Activated T-cell treated with anti-CD3 and anti-CD28 coated beads, Interleukin-2, amount 50 U/mL, for 4 hours (primary cell): ENCODE measurements at regions not wholly inside any gene's neighbourhood (a gene's known extent, or its start where the extent isn't known, plus 50 kb on each side); places are given as distances from the start of the nearest gene placed in this dataset.

ENCODE experiments used
- ATAC-seq, 2 donors: fragments of 200-7000 bp; cut with Tn5 transposase; one replicate each; pipeline ENCODE4 v1.10.0; 2021
- DNase-seq: peaks from one replicate; pipeline ENCODE4 v3.0.0-alpha.2; 2020
- H3K27me3 Mint-ChIP-seq: one replicate; pipeline ENCODE4 v1.8.0; 2021; ENCODE audit warnings: low read depth, mixed read lengths
- H3K36me3 Mint-ChIP-seq: one replicate; pipeline ENCODE4 v1.8.0; 2022; ENCODE audit warnings: mixed read lengths; ENCODE audit not compliant: insufficient read depth
- H3K4me1 Mint-ChIP-seq: one replicate; pipeline ENCODE4 v1.8.0; 2021; ENCODE audit warnings: low read depth, mixed read lengths
- H3K4me3 Mint-ChIP-seq: one replicate; pipeline ENCODE4 v1.8.0; 2021; ENCODE audit warnings: mild to moderate bottlenecking, moderate library complexity, mixed read lengths
- H3K9me3 Mint-ChIP-seq: one replicate; pipeline ENCODE4 v1.8.0; 2021; ENCODE audit warnings: mixed read lengths

DNA sequence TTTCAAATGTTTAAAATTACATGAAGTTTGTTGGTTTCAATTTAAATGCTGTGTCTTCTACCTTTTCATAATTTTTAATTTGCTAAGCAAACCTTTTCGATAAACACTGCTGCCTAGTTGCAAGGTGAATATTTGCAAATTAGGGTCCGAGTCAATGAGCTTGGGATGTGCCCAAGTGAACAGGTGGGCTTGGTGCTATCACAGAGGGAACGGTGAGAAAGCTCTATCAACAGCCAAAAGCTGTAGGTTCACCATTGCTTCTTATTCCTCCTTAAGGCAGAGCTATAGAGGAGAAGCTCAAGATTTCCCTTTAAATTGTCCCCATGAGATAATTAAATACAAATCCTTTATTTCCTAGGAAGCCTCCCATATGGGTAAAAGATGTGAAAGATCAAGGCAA, 245.3 kb upstream of the CELF2 start:
- no peak for DNase-seq
- Mint-ChIP-seq H3K4me1 (no peaks in the 10 kb centered on the region), H3K27me3 (peaks cover 2% of the 10 kb centered on the region), H3K9me3 (no peaks in the 10 kb centered on the region), H3K4me3 (no peak overlapping the region), H3K36me3 (no peaks in the 10 kb centered on the region)
- no peak for ATAC-seq

DNA sequence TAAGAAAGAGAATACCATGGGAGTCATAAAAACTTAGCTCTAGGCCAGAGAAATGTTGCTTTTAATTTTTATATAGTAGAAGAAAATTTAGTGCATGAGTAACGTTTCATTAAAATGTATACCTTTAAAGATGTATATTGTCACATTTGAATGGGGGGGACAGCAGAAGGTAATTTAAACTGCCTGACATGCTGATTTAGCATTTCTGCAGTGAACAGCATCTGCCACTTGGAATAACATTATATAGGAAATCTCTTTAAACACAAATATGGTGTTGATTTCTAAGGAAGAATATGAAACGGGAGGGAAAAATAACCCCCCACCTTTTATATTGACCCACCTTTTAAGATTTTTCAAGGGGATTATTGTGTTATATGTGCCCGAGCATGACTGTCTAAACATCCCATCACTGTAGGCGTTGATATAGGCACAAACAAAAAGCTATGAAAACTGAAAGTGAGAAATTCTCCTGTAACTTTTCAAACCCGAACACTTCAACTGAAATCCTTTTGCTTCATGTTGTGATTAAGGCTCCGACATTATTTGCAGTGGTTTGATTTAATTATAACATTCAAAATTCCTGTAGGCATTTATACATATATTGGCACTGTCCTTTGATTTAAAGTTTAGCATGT, 244.7 kb upstream of the CELF2 start:
- Mint-ChIP-seq H3K27me3 (peaks cover 3% of the 10 kb centered on the region), H3K36me3 (no peaks in the 10 kb centered on the region)
- no peak for DNase-seq

GRCh38 chr10:10774416-10774815, 243.3 kb upstream of the CELF2 start:
- Mint-ChIP-seq H3K4me3 (no peak overlapping the region), H3K9me3 (no peaks in the 10 kb centered on the region), H3K4me1 (no peaks in the 10 kb centered on the region), H3K27me3 (peaks cover 3% of the 10 kb centered on the region), H3K36me3 (no peaks in the 10 kb centered on the region)
- DNase-seq (no peak), ATAC-seq (no peak)

More for the DNA sequence above, 244.7 kb upstream of the CELF2 start:
- Mint-ChIP-seq H3K9me3 (no peaks in the 10 kb centered on the region), H3K4me3 (no peak overlapping the region), H3K4me1 (no peaks in the 10 kb centered on the region)
- no peak for ATAC-seq

GRCh38 chr10:10776363-10776762, 241.3 kb upstream of the CELF2 start:
- no peaks in the 10 kb centered on the region for H3K4me1 Mint-ChIP-seq
- H3K9me3 Mint-ChIP-seq, result no peaks in the 10 kb centered on the region
- DNase-seq (no peak), ATAC-seq (no peak)
- H3K27me3 Mint-ChIP-seq, result peaks cover 3% of the 10 kb centered on the region
- no peak overlapping the region for H3K4me3 Mint-ChIP-seq
- no peaks in the 10 kb centered on the region for H3K36me3 Mint-ChIP-seq

DNA sequence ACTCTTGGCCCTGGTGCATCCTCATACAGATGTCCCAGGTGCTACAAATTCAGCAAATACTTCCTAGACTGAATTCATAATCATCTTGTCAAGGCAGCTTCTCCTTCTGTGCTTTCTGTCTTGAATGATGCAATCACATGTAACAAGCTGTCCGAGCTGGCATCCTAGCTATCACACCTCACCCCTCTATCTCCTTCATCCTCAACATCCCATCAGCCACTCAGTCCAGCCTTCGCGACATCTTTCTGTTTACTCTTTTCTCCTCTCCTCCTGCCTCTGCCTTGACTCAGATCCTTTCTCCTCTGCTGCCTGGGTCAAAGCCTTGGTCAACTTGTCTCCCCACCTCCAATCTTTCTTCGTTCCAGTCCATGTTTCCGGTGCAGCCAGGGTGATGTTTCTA, 240.4 kb upstream of the CELF2 start:
- Mint-ChIP-seq H3K4me3 (no peak overlapping the region), H3K4me1 (no peaks in the 10 kb centered on the region), H3K27me3 (peaks cover 3% of the 10 kb centered on the region), H3K9me3 (no peaks in the 10 kb centered on the region), H3K36me3 (no peaks in the 10 kb centered on the region)
- DNase-seq, result no peak
- ATAC-seq, result no peak

DNA sequence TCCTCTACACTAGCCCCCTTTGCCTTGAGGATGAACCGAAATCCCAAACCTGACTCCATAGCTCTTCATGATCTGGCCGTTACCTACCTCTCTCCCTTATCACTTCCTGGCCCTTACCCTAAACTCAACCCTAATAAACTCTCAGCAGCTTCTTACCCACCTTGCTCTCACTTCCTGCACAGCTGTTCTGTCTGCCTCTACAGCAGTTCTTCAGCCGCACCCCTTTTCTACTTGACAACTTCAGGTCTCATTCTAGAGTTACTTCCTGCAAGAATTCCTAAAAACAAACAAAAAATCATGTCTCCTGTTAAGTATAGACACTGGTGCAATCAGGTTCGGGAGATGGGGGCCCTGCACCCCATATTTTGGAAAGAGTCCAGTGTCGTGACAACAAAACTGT, 239.9 kb upstream of the CELF2 start:
- ATAC-seq (no peak), DNase-seq (no peak)
- no peaks in the 10 kb centered on the region for H3K4me1 Mint-ChIP-seq
- no peaks in the 10 kb centered on the region for H3K9me3 Mint-ChIP-seq
- H3K36me3 Mint-ChIP-seq, result no peaks in the 10 kb centered on the region
- peaks cover 5% of the 10 kb centered on the region for H3K27me3 Mint-ChIP-seq
- H3K4me3 Mint-ChIP-seq, result no peak overlapping the region

DNA sequence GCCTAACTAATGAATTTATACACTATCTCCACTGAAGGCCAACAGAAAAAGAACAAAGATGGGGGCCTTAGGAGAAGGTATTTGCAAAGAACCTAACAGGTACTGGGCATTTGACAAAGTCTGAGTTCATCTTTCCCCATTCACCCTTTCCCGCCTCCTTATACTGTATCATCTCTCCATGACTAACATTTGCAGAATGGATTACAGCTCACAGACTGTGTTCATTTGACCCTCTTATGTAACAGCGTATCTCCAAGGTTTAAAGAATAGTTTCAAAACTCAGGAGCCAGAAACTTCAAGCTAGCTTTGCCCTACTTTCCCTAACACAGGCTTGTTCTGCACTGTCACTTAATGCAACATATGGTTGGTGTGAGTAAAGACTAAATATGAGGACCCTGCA, 238.7 kb upstream of the CELF2 start:
- Mint-ChIP-seq H3K9me3 (no peaks in the 10 kb centered on the region), H3K36me3 (no peaks in the 10 kb centered on the region)
- ATAC-seq, result no peak

GRCh38 chr10:10779511-10779910, 238.2 kb upstream of the CELF2 start:
- no peak for ATAC-seq
- H3K9me3 Mint-ChIP-seq, result no peaks in the 10 kb centered on the region
- no peaks in the 10 kb centered on the region for H3K36me3 Mint-ChIP-seq
- no peak for DNase-seq
- peaks cover 15% of the 10 kb centered on the region for H3K27me3 Mint-ChIP-seq
- no peak overlapping the region for H3K4me3 Mint-ChIP-seq
- H3K4me1 Mint-ChIP-seq, result no peaks in the 10 kb centered on the region

More for the DNA sequence above, 238.7 kb upstream of the CELF2 start:
- no peaks in the 10 kb centered on the region for H3K4me1 Mint-ChIP-seq
- peaks cover 14% of the 10 kb centered on the region for H3K27me3 Mint-ChIP-seq
- no peak overlapping the region for H3K4me3 Mint-ChIP-seq
- no peak for DNase-seq

DNA sequence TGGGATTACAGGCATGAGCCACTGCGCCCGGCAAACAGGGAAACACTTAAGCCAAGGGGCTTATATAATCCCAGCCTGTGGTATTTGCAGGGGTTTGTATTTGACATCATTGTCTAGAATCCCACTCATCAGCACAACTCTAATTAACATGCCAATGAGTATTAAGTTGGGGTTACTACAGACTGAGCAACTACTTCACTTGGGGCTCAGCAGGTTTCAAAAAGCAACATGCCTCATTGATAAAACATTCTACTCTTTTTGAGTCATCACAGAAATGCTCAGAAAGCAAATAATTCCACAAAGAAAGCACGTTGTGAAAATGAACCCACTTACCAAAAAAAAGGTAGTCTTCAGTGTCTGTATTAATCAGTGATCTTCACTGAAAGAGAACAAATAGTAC, 236.9 kb upstream of the CELF2 start:
- Mint-ChIP-seq H3K36me3 (no peaks in the 10 kb centered on the region), H3K4me3 (no peak overlapping the region), H3K27me3 (peaks cover 18% of the 10 kb centered on the region), H3K4me1 (no peaks in the 10 kb centered on the region), H3K9me3 (no peaks in the 10 kb centered on the region)
- no peak for ATAC-seq
- DNase-seq, result no peak

GRCh38 chr10:10782603-10783002, 235.1 kb upstream of the CELF2 start:
- DNase-seq (no peak), ATAC-seq (no peak)
- no peak overlapping the region for H3K4me3 Mint-ChIP-seq
- H3K36me3 Mint-ChIP-seq, result no peaks in the 10 kb centered on the region
- no peaks in the 10 kb centered on the region for H3K9me3 Mint-ChIP-seq
- H3K4me1 Mint-ChIP-seq, result peaks cover 4% of the 10 kb centered on the region
- peaks cover 15% of the 10 kb centered on the region for H3K27me3 Mint-ChIP-seq

DNA sequence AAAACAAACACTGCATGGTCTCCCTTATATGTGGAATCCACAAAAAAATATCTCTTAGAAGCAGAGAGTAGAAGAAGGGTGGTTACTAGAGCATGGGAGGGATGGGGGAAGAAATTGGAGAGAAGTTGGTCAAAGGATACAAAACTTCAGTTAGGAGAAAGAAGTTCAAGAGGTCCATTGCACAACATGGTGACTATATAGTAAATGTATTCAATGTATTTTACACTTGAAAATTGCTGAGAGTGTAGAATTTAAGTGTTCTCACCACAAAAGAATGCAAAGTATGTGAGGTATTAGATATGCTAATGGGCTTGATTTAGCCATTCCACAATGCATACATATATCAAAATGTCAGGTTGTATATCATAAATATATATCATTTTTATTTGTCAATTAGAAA, 232.0 kb upstream of the CELF2 start:
- peaks cover 15% of the 10 kb centered on the region for H3K27me3 Mint-ChIP-seq

DNA sequence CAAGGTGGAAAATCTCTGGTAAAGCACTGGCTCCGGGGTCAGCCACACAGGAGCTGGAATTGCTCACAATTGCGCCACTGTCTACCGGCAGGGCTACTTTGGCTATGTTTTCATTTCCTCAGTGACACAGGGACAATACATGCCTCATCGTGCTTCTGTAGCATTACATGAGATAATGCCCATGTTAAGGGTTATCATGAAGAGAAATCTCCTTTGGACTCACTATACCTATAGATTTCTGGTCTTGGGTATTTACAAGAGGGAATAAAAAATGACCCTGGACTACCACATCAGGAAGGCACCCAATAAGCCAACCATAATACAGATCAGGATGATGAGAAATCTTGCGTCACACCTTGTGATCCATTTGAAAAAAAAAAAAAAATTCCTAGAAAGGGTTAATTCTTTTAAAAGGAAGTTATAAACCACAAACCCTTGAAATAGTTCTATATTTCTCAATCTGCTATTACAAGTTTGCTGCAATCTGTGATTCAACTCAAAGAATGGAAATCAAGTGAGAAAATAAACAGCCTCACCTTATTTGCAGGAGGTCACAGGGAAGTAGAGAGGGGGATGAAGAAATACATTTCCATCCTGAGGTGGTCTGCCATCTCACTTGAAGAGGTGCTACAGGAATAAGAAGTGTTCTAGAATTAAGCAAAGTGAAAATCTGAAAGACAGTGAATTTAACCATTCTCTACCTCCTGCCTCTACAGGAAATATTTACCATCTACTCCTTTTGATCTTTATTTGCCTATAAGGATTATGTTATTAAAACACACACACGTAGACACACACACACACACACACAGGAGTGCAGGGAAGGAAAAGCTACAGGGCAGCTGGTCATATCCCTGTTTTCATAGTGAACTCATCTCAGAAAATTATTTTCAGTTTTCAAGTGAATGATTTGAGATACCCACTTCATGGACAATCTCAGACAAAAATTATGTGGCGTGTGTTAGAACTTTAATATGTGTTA, 231.3 kb upstream of the CELF2 start:
- no peak for DNase-seq
- no peak overlapping the region for H3K4me3 Mint-ChIP-seq
- no peak for ATAC-seq
- H3K36me3 Mint-ChIP-seq, result no peaks in the 10 kb centered on the region
- peaks cover 15% of the 10 kb centered on the region for H3K27me3 Mint-ChIP-seq
- peaks cover 4% of the 10 kb centered on the region for H3K4me1 Mint-ChIP-seq
- H3K9me3 Mint-ChIP-seq, result no peaks in the 10 kb centered on the region

More for the DNA sequence above, 232.0 kb upstream of the CELF2 start:
- Mint-ChIP-seq H3K9me3 (no peaks in the 10 kb centered on the region), H3K4me1 (peaks cover 4% of the 10 kb centered on the region), H3K36me3 (no peaks in the 10 kb centered on the region), H3K4me3 (no peak overlapping the region)
- no peak for ATAC-seq
- no peak for DNase-seq

GRCh38 chr10:10787586-10787985, 230.1 kb upstream of the CELF2 start:
- no peak for DNase-seq
- ATAC-seq, result no peak
- Mint-ChIP-seq H3K36me3 (no peaks in the 10 kb centered on the region), H3K9me3 (no peaks in the 10 kb centered on the region), H3K4me1 (peaks cover 4% of the 10 kb centered on the region), H3K27me3 (peaks cover 21% of the 10 kb centered on the region), H3K4me3 (no peak overlapping the region)

DNA sequence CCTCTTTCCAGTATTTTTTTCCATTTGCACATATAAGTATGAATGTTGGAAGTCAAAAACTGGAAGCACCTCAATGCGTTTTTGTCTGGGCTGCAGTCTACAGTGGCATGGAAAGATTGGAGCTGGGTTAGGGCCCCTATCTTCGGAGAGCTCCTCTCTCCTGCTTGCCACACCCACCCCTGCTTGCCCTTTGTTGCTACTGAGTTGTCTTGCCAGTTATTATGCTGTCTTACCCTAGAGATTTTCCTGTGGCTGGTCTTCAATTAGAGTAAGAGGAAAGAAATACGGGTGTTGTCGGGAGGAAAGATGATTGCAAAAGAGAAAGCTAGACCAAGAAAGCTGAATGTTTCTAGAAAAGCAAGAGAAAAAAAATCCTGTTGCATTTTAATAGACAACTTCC, 228.9 kb upstream of the CELF2 start:
- Mint-ChIP-seq H3K4me3 (no peak overlapping the region), H3K9me3 (no peaks in the 10 kb centered on the region), H3K4me1 (peaks cover 4% of the 10 kb centered on the region), H3K27me3 (peaks cover 14% of the 10 kb centered on the region), H3K36me3 (no peaks in the 10 kb centered on the region)
- DNase-seq, result no peak
- ATAC-seq, result no peak

GRCh38 chr10:10791869-10792268, 225.8 kb upstream of the CELF2 start:
- H3K4me3 Mint-ChIP-seq, result no peak overlapping the region
- no peaks in the 10 kb centered on the region for H3K36me3 Mint-ChIP-seq
- no peak for DNase-seq
- no peaks in the 10 kb centered on the region for H3K4me1 Mint-ChIP-seq
- H3K9me3 Mint-ChIP-seq, result no peaks in the 10 kb centered on the region
- H3K27me3 Mint-ChIP-seq, result peaks cover 19% of the 10 kb centered on the region
- ATAC-seq, result no peak
